Activated CD4-positive, alpha-beta T cell treated with anti-CD3 and anti-CD28 coated beads, Interleukin-2, amount 10 ng/mL, durations not matched to agents 24 days and 14 days (primary cell): ENCODE measurements at regions not wholly inside any gene's neighbourhood (a gene's known extent, or its start where the extent isn't known, plus 50 kb on each side); places are given as distances from the start of the nearest gene placed in this dataset.

Source experiments
- DNase-seq: peaks from one replicate; pipeline ENCODE4 v3.0.0; 2022
- H3K27ac Mint-ChIP-seq: one replicate; pipeline ENCODE4 v1.8.0; 2022; ENCODE audit warnings: mild to moderate bottlenecking, mixed read lengths
- H3K27me3 Mint-ChIP-seq: one replicate; pipeline ENCODE4 v1.8.0; 2022; ENCODE audit warnings: mixed read lengths
- H3K36me3 Mint-ChIP-seq: one replicate; pipeline ENCODE4 v1.8.0; 2022; ENCODE audit warnings: low read depth, mild to moderate bottlenecking, mixed read lengths
- H3K4me1 Mint-ChIP-seq: one replicate; pipeline ENCODE4 v1.8.0; 2021; ENCODE audit warnings: mixed read lengths
- H3K4me3 Mint-ChIP-seq: one replicate; pipeline ENCODE4 v1.8.0; 2022; ENCODE audit warnings: mild to moderate bottlenecking, moderate library complexity, mixed read lengths
- H3K9me3 Mint-ChIP-seq: one replicate; pipeline ENCODE4 v1.8.0; 2021; ENCODE audit warnings: mixed read lengths
- intact Hi-C: fragments of 100-400 bp; cut with micrococcal nuclease; formaldehyde crosslinking; loops from one replicate; pipeline ENCODE4 v1.15.1; 2023

GRCh38 chr18:45539491-45539891 lies 75.8 kb upstream of the SLC14A2 start:
- Mint-ChIP-seq H3K4me3 (no peak overlapping the region), H3K9me3 (no peaks in the 10 kb centered on the region), H3K36me3 (no peaks in the 10 kb centered on the region), H3K27me3 (peaks cover 2% of the 10 kb centered on the region), H3K4me1 (no peaks in the 10 kb centered on the region), H3K27ac (no peak overlapping the region)
- intact Hi-C loops = no loop called here
- DNase-seq = no peak

- intact Hi-C loops = no loop called here
- no peak for DNase-seq
- Mint-ChIP-seq H3K4me1 (no peaks in the 10 kb centered on the region), H3K27ac (no peak overlapping the region), H3K36me3 (no peaks in the 10 kb centered on the region), H3K27me3 (peaks cover 2% of the 10 kb centered on the region), H3K4me3 (no peak overlapping the region), H3K9me3 (no peaks in the 10 kb centered on the region)
These were observed 75.2 kb upstream of the SLC14A2 start for GRCh38 chr18:45540125-45540524.

GRCh38 chr18:45541421-45541820 lies 73.9 kb upstream of the SLC14A2 start:
- H3K4me1 Mint-ChIP-seq = no peaks in the 10 kb centered on the region
- DNase-seq = no peak
- H3K9me3 Mint-ChIP-seq = no peaks in the 10 kb centered on the region
- H3K27me3 Mint-ChIP-seq = peaks cover 2% of the 10 kb centered on the region
- no peak overlapping the region for H3K27ac Mint-ChIP-seq
- intact Hi-C loops = no loop called here
- no peaks in the 10 kb centered on the region for H3K36me3 Mint-ChIP-seq
- H3K4me3 Mint-ChIP-seq = no peak overlapping the region

- DNase-seq = no peak
- no peaks in the 10 kb centered on the region for H3K9me3 Mint-ChIP-seq
- H3K27me3 Mint-ChIP-seq = peaks cover 2% of the 10 kb centered on the region
- no peak overlapping the region for H3K27ac Mint-ChIP-seq
- intact Hi-C loops = no loop called here
- no peaks in the 10 kb centered on the region for H3K36me3 Mint-ChIP-seq
- H3K4me1 Mint-ChIP-seq = no peaks in the 10 kb centered on the region
- no peak overlapping the region for H3K4me3 Mint-ChIP-seq
These were observed 73.2 kb upstream of the SLC14A2 start for GRCh38 chr18:45542043-45542442.

- Mint-ChIP-seq H3K27me3 (peaks cover 5% of the 10 kb centered on the region), H3K36me3 (no peaks in the 10 kb centered on the region), H3K4me3 (no peak overlapping the region), H3K27ac (no peak overlapping the region), H3K4me1 (no peaks in the 10 kb centered on the region), H3K9me3 (no peaks in the 10 kb centered on the region)
- intact Hi-C loops = no loop called here
- DNase-seq = no peak
These were observed 67.4 kb upstream of the SLC14A2 start for GRCh38 chr18:45547910-45548309.

GRCh38 chr18:45548614-45549013 lies 66.7 kb upstream of the SLC14A2 start:
- Mint-ChIP-seq H3K4me3 (no peak overlapping the region), H3K4me1 (no peaks in the 10 kb centered on the region), H3K27me3 (peaks cover 5% of the 10 kb centered on the region), H3K36me3 (no peaks in the 10 kb centered on the region), H3K9me3 (no peaks in the 10 kb centered on the region), H3K27ac (no peak overlapping the region)
- no peak for DNase-seq
- intact Hi-C loops = no loop called here

- Mint-ChIP-seq H3K36me3 (no peaks in the 10 kb centered on the region), H3K4me1 (no peaks in the 10 kb centered on the region), H3K27ac (no peak overlapping the region), H3K27me3 (peaks cover 5% of the 10 kb centered on the region), H3K4me3 (no peak overlapping the region), H3K9me3 (no peaks in the 10 kb centered on the region)
- intact Hi-C loops = no loop called here
- DNase-seq = no peak
These were observed 66.0 kb upstream of the SLC14A2 start for GRCh38 chr18:45549290-45549689.

GRCh38 chr18:45551142-45551815 lies 64.0 kb upstream of the SLC14A2 start:
- peaks cover 5% of the 10 kb centered on the region for H3K27me3 Mint-ChIP-seq
- no peak overlapping the region for H3K4me3 Mint-ChIP-seq
- DNase-seq = no peak
- no peaks in the 10 kb centered on the region for H3K9me3 Mint-ChIP-seq
- H3K36me3 Mint-ChIP-seq = no peaks in the 10 kb centered on the region
- H3K4me1 Mint-ChIP-seq = no peaks in the 10 kb centered on the region
- H3K27ac Mint-ChIP-seq = no peak overlapping the region
- intact Hi-C loops = no loop called here

GRCh38 chr18:45553723-45554388 lies 61.4 kb upstream of the SLC14A2 start:
- Mint-ChIP-seq H3K36me3 (no peaks in the 10 kb centered on the region), H3K4me1 (no peaks in the 10 kb centered on the region), H3K27ac (no peak overlapping the region), H3K27me3 (peaks cover 5% of the 10 kb centered on the region), H3K9me3 (no peaks in the 10 kb centered on the region), H3K4me3 (no peak overlapping the region)
- intact Hi-C loops = no loop called here
- no peak for DNase-seq

- no peaks in the 10 kb centered on the region for H3K4me1 Mint-ChIP-seq
- no peak overlapping the region for H3K4me3 Mint-ChIP-seq
- no peaks in the 10 kb centered on the region for H3K9me3 Mint-ChIP-seq
- intact Hi-C loops = no loop called here
- H3K27ac Mint-ChIP-seq = no peak overlapping the region
- no peak for DNase-seq
- H3K36me3 Mint-ChIP-seq = no peaks in the 10 kb centered on the region
- H3K27me3 Mint-ChIP-seq = peaks cover 5% of the 10 kb centered on the region
These were observed 60.9 kb upstream of the SLC14A2 start for GRCh38 chr18:45554389-45554737.

GRCh38 chr18:45556222-45556621 lies 59.1 kb upstream of the SLC14A2 start:
- Mint-ChIP-seq H3K4me1 (no peaks in the 10 kb centered on the region), H3K4me3 (no peak overlapping the region), H3K27ac (no peak overlapping the region), H3K36me3 (no peaks in the 10 kb centered on the region), H3K9me3 (no peaks in the 10 kb centered on the region), H3K27me3 (peaks cover 2% of the 10 kb centered on the region)
- intact Hi-C loops = no loop called here
- DNase-seq = no peak

- no peaks in the 10 kb centered on the region for H3K36me3 Mint-ChIP-seq
- no peak overlapping the region for H3K27ac Mint-ChIP-seq
- no peaks in the 10 kb centered on the region for H3K4me1 Mint-ChIP-seq
- H3K27me3 Mint-ChIP-seq = no peaks in the 10 kb centered on the region
- no peak overlapping the region for H3K4me3 Mint-ChIP-seq
- no peaks in the 10 kb centered on the region for H3K9me3 Mint-ChIP-seq
- intact Hi-C loops = no loop called here
- DNase-seq = no peak
These were observed 58.0 kb upstream of the SLC14A2 start for GRCh38 chr18:45557287-45557686.

- Mint-ChIP-seq H3K4me1 (no peaks in the 10 kb centered on the region), H3K36me3 (no peaks in the 10 kb centered on the region), H3K27me3 (no peaks in the 10 kb centered on the region), H3K27ac (no peak overlapping the region), H3K4me3 (no peak overlapping the region), H3K9me3 (no peaks in the 10 kb centered on the region)
- DNase-seq = no peak
- intact Hi-C loops = no loop called here
These were observed 57.5 kb upstream of the SLC14A2 start for GRCh38 chr18:45557779-45558178.

GRCh38 chr18:45559258-45559657 lies 56.0 kb upstream of the SLC14A2 start:
- Mint-ChIP-seq H3K9me3 (no peaks in the 10 kb centered on the region), H3K27me3 (no peaks in the 10 kb centered on the region), H3K36me3 (no peaks in the 10 kb centered on the region), H3K4me3 (no peak overlapping the region), H3K27ac (no peak overlapping the region), H3K4me1 (no peaks in the 10 kb centered on the region)
- intact Hi-C loops = no loop called here
- DNase-seq = no peak

- H3K4me3 Mint-ChIP-seq = no peak overlapping the region
- intact Hi-C loops = no loop called here
- H3K4me1 Mint-ChIP-seq = no peaks in the 10 kb centered on the region
- H3K27ac Mint-ChIP-seq = no peak overlapping the region
- no peaks in the 10 kb centered on the region for H3K36me3 Mint-ChIP-seq
- no peaks in the 10 kb centered on the region for H3K9me3 Mint-ChIP-seq
- DNase-seq = no peak
- no peaks in the 10 kb centered on the region for H3K27me3 Mint-ChIP-seq
These were observed 54.4 kb upstream of the SLC14A2 start for GRCh38 chr18:45560870-45561269.
